ENCODE measurements at regions not wholly inside any gene's neighbourhood (a gene's known extent, or its start where the extent isn't known, plus 50 kb on each side); places are given as distances from the start of the nearest gene placed in this dataset.

DNA sequence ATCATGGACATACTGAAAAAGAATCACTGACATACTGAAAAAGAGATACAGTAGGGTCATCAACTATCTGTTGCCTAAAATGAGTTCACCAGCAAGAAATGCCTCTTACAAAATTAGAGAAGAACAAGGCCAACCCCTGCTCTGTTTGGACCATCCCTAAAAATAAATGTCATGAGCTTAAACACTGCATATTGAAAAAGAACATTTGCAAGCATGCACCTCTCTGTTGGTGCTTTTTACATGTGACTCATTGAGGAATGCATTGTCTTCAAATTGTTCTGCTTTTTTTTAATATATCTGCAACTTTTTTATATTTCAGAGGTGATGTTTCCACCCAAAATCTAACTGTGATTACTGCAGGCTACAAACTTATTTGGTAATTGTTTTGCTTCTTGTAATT, 233.9 kb upstream of the LRATD1 start:
- intact Hi-C loops (cut with micrococcal nuclease; ENCODE audit: unreplicated experiment) (no loop called here), in situ Hi-C loops (cut with HindIII; ENCODE audit: low pct_unique_long_range_greater_than_20kb, low sequenced_read_pairs) (no loop called here)
- BruUV-seq (replicated peaks): no TSS peak
- H3K27ac ChIP-seq (ENCODE audit: low read length): no peak overlapping the region
- ChIA-PET CTCF (no interaction called here), POLR2A (no interaction called here)
- H3K4me1 ChIP-seq (ENCODE audit: control insufficient read depth, insufficient read depth, low read length): no peaks in the 10 kb centered on the region
- no peaks in the 10 kb centered on the region for H3K36me3 ChIP-seq (ENCODE audit: control insufficient read depth, insufficient read depth, low read length)
- H3K27me3 ChIP-seq (ENCODE audit: control insufficient read depth, insufficient read depth, low read length): no peaks in the 10 kb centered on the region
- no peak for TF ChIP-seq POLR2AphosphoS5 (IDR thresholded peaks at IDR 0.05; ENCODE audit: low read depth, low read length)
- no peak for TF ChIP-seq REST (IDR thresholded peaks at IDR 0.05; ENCODE audit: insufficient read depth in 1 of 2, low read depth in 2 of 2, low read length in 1 of 2)
- TF ChIP-seq SIN3A (IDR thresholded peaks at IDR 0.05; ENCODE audit: borderline replicate concordance, insufficient read depth, low read depth, low read length): no peak
- TF ChIP-seq, protein P1, sequence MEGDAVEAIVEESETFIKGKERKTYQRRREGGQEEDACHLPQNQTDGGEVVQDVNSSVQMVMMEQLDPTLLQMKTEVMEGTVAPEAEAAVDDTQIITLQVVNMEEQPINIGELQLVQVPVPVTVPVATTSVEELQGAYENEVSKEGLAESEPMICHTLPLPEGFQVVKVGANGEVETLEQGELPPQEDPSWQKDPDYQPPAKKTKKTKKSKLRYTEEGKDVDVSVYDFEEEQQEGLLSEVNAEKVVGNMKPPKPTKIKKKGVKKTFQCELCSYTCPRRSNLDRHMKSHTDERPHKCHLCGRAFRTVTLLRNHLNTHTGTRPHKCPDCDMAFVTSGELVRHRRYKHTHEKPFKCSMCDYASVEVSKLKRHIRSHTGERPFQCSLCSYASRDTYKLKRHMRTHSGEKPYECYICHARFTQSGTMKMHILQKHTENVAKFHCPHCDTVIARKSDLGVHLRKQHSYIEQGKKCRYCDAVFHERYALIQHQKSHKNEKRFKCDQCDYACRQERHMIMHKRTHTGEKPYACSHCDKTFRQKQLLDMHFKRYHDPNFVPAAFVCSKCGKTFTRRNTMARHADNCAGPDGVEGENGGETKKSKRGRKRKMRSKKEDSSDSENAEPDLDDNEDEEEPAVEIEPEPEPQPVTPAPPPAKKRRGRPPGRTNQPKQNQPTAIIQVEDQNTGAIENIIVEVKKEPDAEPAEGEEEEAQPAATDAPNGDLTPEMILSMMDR (IDR thresholded peaks at IDR 0.05): no peak
- TF ChIP-seq TCF7L2 (IDR thresholded peaks at IDR 0.05; ENCODE audit: low read depth, low read length): no peak
- H3K9me3 ChIP-seq (ENCODE audit: control insufficient read depth, insufficient read depth, low read depth, low read length): no peaks in the 10 kb centered on the region
- no peak for DNase-seq (ENCODE audit: low read depth, low spot score)
- no peak for ATAC-seq
- H3K4me3 ChIP-seq (ENCODE audit: low read depth in 2 of 2, low read length in 2 of 2): no peak overlapping the region

- no peaks in the 10 kb centered on the region for H3K27me3 ChIP-seq (ENCODE audit: control insufficient read depth, insufficient read depth, low read length)
- ChIA-PET POLR2A (no interaction called here), CTCF (no interaction called here)
- DNase-seq (ENCODE audit: low read depth, low spot score) (no peak), ATAC-seq (no peak)
- intact Hi-C loops (cut with micrococcal nuclease; ENCODE audit: unreplicated experiment) (no loop called here), in situ Hi-C loops (cut with HindIII; ENCODE audit: low pct_unique_long_range_greater_than_20kb, low sequenced_read_pairs) (no loop called here)
- no peaks in the 10 kb centered on the region for H3K36me3 ChIP-seq (ENCODE audit: control insufficient read depth, insufficient read depth, low read length)
- H3K27ac ChIP-seq (ENCODE audit: low read length): no peak overlapping the region
- H3K9me3 ChIP-seq (ENCODE audit: control insufficient read depth, insufficient read depth, low read depth, low read length): no peaks in the 10 kb centered on the region
- H3K4me3 ChIP-seq (ENCODE audit: low read depth in 2 of 2, low read length in 2 of 2): no peak overlapping the region
- TF ChIP-seq REST (IDR thresholded peaks at IDR 0.05; ENCODE audit: insufficient read depth in 1 of 2, low read depth in 2 of 2, low read length in 1 of 2): no peak
- TF ChIP-seq, protein P1 (IDR thresholded peaks at IDR 0.05): no peak
- TF ChIP-seq SIN3A (IDR thresholded peaks at IDR 0.05; ENCODE audit: borderline replicate concordance, insufficient read depth, low read depth, low read length): no peak
- BruUV-seq (replicated peaks): no TSS peak
- no peaks in the 10 kb centered on the region for H3K4me1 ChIP-seq (ENCODE audit: control insufficient read depth, insufficient read depth, low read length)
Measured at GRCh38 chr2:14401873-14402272, 230.6 kb upstream of the LRATD1 start.

Measured in Panc1 (cell line).